ENCODE measurements at regions not wholly inside any gene's neighbourhood (a gene's known extent, or its start where the extent isn't known, plus 50 kb on each side); places are given as distances from the start of the nearest gene placed in this dataset.

GRCh38 chrX:39168609-39169008, 367.4 kb downstream of the MID1IP1 start:
- H2AFZ ChIP-seq (ENCODE audit: low read depth), result no peak overlapping the region
- no peak overlapping the region for H3K4me3 ChIP-seq (ENCODE audit: low read depth in 2 of 2, low read length in 1 of 2)
- CTCF ChIA-PET, result interaction anchor here (1.5 to 1.6 kb wide), 2 partner anchors 16 to 17 kb away, joined by 4 read pairs; no protein-coding TSS in a partner anchor
- no peaks in the 10 kb centered on the region for H3K36me3 ChIP-seq (replicated peaks in 1 of 2; ENCODE audit: control insufficient read depth in 1 of 2, insufficient read depth in 2 of 2, low read length in 1 of 2)
- TF ChIP-seq SMC3 (IDR thresholded peaks at IDR 0.05; ENCODE audit: low read depth, low read length) (no peak), JUND (IDR thresholded peaks at IDR 0.05) (no peak), POLR2AphosphoS5 (IDR thresholded peaks at IDR 0.05; ENCODE audit: low read depth, low read length) (no peak), IRF3 (IDR thresholded peaks at IDR 0.05; ENCODE audit: low read depth, low read length) (no peak), MAX (IDR thresholded peaks at IDR 0.05; ENCODE audit: low read depth) (no peak), FOXJ3 (CRISPR knock-in tag; IDR thresholded peaks at IDR 0.05) (no peak), USF2 (IDR thresholded peaks at IDR 0.05; ENCODE audit: borderline replicate concordance, low read depth, low read length) (no peak), YY1 (IDR thresholded peaks at IDR 0.05; ENCODE audit: low read depth) (no peak), GATA2 (CRISPR knock-in tag; IDR thresholded peaks at IDR 0.05) (no peak), EZH2phosphoT487 (IDR thresholded peaks at IDR 0.05; ENCODE audit: borderline replicate concordance, low read depth) (no peak), NRF1 (IDR thresholded peaks at IDR 0.05; ENCODE audit: low read depth, low read length) (no peak)
- 27% methylated on average over 11 of the region's 11 CpGs for WGBS (ENCODE audit: low lambda C conversion rate)
- POLR2A ChIA-PET, result no interaction called here
- H3K4me2 ChIP-seq, result no peak overlapping the region
- H3K27me3 ChIP-seq (ENCODE audit: insufficient read depth), result peaks cover 17% of the 10 kb centered on the region; the same call in 1 of the 2 replicates
- H3K9me3 ChIP-seq, result no peaks in the 10 kb centered on the region
- H3K79me2 ChIP-seq (ENCODE audit: insufficient read depth), result no peaks in the 10 kb centered on the region
- no peak for DNase-seq
- H3F3A ChIP-seq (replicated peaks; ENCODE audit: insufficient read depth), result no peaks in the 10 kb centered on the region
- H3K9ac ChIP-seq, result no peak overlapping the region
- no peaks in the 10 kb centered on the region; the same call in 1 of the 2 replicates for H4K20me1 ChIP-seq (ENCODE audit: insufficient read depth)
- H3K9me2 ChIP-seq, result no peaks in the 10 kb centered on the region
- H3K27ac ChIP-seq (ENCODE audit: low read depth in 2 of 2, low read length in 1 of 2), result no peak overlapping the region
- peaks cover 0 to 11% of the 10 kb centered on the region in 2 experiments; a peak in 1 of 4 replicates for H3K4me1 ChIP-seq (ENCODE audit: control insufficient read depth in 1 of 2, insufficient read depth in 2 of 2, low read depth in 1 of 2, low read length in 1 of 2)

- TF ChIP-seq ZBTB33 (IDR thresholded peaks at IDR 0.05; ENCODE audit: borderline replicate concordance, low read depth) (no peak), MXI1 (IDR thresholded peaks at IDR 0.05; ENCODE audit: low read depth, low read length) (no peak), PBX3 (IDR thresholded peaks at IDR 0.05) (no peak), YY1 (IDR thresholded peaks at IDR 0.05; ENCODE audit: low read depth) (no peak), REST (IDR thresholded peaks at IDR 0.05; ENCODE audit: low read depth, low read length) (no peak), NFIC (IDR thresholded peaks at IDR 0.05; ENCODE audit: borderline replicate concordance) (no peak), IRF3 (IDR thresholded peaks at IDR 0.05; ENCODE audit: low read depth, low read length) (no peak), GATA2 (CRISPR knock-in tag; IDR thresholded peaks at IDR 0.05) (no peak), FOXJ3 (CRISPR knock-in tag; IDR thresholded peaks at IDR 0.05) (no peak)
- Histone ChIP-seq H3K79me2 (ENCODE audit: insufficient read depth) (no peaks in the 10 kb centered on the region), H2AFZ (ENCODE audit: low read depth) (no peak overlapping the region), H3K9me2 (no peaks in the 10 kb centered on the region), H3K36me3 (replicated peaks in 1 of 2; ENCODE audit: control insufficient read depth in 1 of 2, insufficient read depth in 2 of 2, low read length in 1 of 2) (no peaks in the 10 kb centered on the region), H3K27ac (ENCODE audit: low read depth in 2 of 2, low read length in 1 of 2) (no peak overlapping the region), H3K4me3 (ENCODE audit: low read depth in 2 of 2, low read length in 1 of 2) (no peak overlapping the region), H4K20me1 (ENCODE audit: insufficient read depth) (no peaks in the 10 kb centered on the region; the same call in 1 of the 2 replicates), H3K4me1 (ENCODE audit: control insufficient read depth in 1 of 2, insufficient read depth in 2 of 2, low read depth in 1 of 2, low read length in 1 of 2) (peaks cover 0 to 15% of the 10 kb centered on the region in 2 experiments; a peak in 1 of 4 replicates), H3K9ac (no peak overlapping the region), H3K9me3 (no peaks in the 10 kb centered on the region), H3F3A (replicated peaks; ENCODE audit: insufficient read depth) (no peaks in the 10 kb centered on the region), H3K4me2 (no peak overlapping the region), H3K27me3 (ENCODE audit: insufficient read depth) (peaks cover 31% of the 10 kb centered on the region; the same call in 1 of the 2 replicates)
- WGBS (ENCODE audit: low lambda C conversion rate), result 36% methylated on average over 1 of the region's 1 CpG
- POLR2A ChIA-PET, result no interaction called here
- no peak for DNase-seq
- CTCF ChIA-PET, result interaction anchor here (1.5 kb wide), 1 partner anchor 18 kb away, joined by 4 read pairs; no protein-coding TSS in a partner anchor
Observed at GRCh38 chrX:39169976-39170375, 368.7 kb downstream of the MID1IP1 start.
